ENCODE measurements at regions not wholly inside any gene's neighbourhood (a gene's known extent, or its start where the extent isn't known, plus 50 kb on each side); places are given as distances from the start of the nearest gene placed in this dataset.

GRCh38 chr4:123546573-123547060, 150.0 kb downstream of the SPRY1 start:
- DNase-seq (ENCODE audit: low read depth) = no peak

DNA sequence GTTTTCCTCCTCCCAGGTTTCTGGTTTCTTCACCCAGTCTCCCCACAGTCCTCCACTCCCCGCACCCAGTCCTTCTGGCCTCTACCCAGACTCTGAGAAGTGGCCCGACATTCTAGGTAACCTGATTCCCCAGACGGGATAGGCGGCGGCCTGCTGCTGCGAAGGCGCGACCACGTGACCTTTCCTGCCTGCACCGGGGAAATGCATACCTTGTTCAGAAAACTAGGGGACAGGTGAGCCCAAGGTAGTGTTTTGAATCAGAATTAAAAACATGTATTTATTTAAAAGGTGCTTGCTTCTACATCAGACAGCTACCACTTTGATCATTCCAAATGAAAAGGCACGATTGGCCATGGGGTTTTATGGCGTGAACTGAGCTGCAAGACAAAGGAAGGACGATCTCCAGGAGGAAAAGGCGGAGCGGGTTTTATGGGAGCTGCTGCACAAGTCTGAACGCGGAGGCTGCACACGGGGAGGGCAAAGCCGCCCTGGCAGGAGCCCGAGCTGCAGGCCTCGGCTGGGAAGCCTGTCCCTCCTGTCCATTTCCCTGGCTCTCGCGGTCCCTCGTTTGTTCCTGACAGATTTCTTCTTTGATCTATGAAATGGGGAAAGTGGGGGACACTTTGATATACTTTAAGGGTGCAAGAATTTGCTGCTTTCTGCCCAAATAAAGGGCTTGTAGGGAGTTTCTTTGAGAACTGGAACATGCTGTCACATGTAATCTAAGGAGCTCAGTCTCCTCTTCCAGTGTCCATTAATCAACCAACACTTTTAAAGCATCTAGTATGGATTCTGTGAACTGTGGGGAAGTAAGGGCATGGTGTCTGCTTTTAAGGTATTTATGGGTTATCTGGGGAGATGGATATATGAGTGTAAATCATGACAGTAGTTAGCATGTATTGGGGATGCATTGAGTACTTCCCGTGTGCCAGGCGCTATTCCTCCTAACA, 150.9 kb downstream of the SPRY1 start:
- H3K4me3 ChIP-seq (ENCODE audit: low read depth, low read length) = no peak overlapping the region
- no peak for TF ChIP-seq CTCF (IDR thresholded peaks at IDR 0.05; ENCODE audit: insufficient read depth, low read depth, low read length)
- CTCF ChIA-PET = no interaction called here
- H3K36me3 ChIP-seq (ENCODE audit: control insufficient read depth, insufficient read depth, low read length) = no peaks in the 10 kb centered on the region
- H3K27me3 ChIP-seq (ENCODE audit: control insufficient read depth, insufficient read depth, low read length) = peaks cover 2% of the 10 kb centered on the region; the same call in 1 of the 2 replicates
- POLR2A ChIA-PET = no interaction called here
- DNase-seq (ENCODE audit: low read depth) = no peak

More at GRCh38 chr4:123546573-123547060, 150.0 kb downstream of the SPRY1 start:
- no peak for TF ChIP-seq CTCF (IDR thresholded peaks at IDR 0.05; ENCODE audit: insufficient read depth, low read depth, low read length)
- POLR2A ChIA-PET = no interaction called here
- peaks cover 2% of the 10 kb centered on the region; the same call in 1 of the 2 replicates for H3K27me3 ChIP-seq (ENCODE audit: control insufficient read depth, insufficient read depth, low read length)
- no peak overlapping the region for H3K4me3 ChIP-seq (ENCODE audit: low read depth, low read length)
- H3K36me3 ChIP-seq (ENCODE audit: control insufficient read depth, insufficient read depth, low read length) = no peaks in the 10 kb centered on the region
- CTCF ChIA-PET = no interaction called here

GRCh38 chr4:123553279-123553678, 156.7 kb downstream of the SPRY1 start:
- ChIA-PET POLR2A (no interaction called here), CTCF (interaction anchor here (0.6 to 2.2 kb wide), 2 partner anchors 11 to 166 kb away, joined by 4 to 9 read pairs; no protein-coding TSS in a partner anchor)
- TF ChIP-seq CTCF (IDR thresholded peaks at IDR 0.05; ENCODE audit: insufficient read depth, low read depth, low read length) = no peak
- Histone ChIP-seq H3K27me3 (ENCODE audit: control insufficient read depth, insufficient read depth, low read length) (no peaks in the 10 kb centered on the region), H3K36me3 (ENCODE audit: control insufficient read depth, insufficient read depth, low read length) (no peaks in the 10 kb centered on the region), H3K4me3 (ENCODE audit: low read depth, low read length) (no peak overlapping the region)
- no peak for DNase-seq (ENCODE audit: low read depth)

DNA sequence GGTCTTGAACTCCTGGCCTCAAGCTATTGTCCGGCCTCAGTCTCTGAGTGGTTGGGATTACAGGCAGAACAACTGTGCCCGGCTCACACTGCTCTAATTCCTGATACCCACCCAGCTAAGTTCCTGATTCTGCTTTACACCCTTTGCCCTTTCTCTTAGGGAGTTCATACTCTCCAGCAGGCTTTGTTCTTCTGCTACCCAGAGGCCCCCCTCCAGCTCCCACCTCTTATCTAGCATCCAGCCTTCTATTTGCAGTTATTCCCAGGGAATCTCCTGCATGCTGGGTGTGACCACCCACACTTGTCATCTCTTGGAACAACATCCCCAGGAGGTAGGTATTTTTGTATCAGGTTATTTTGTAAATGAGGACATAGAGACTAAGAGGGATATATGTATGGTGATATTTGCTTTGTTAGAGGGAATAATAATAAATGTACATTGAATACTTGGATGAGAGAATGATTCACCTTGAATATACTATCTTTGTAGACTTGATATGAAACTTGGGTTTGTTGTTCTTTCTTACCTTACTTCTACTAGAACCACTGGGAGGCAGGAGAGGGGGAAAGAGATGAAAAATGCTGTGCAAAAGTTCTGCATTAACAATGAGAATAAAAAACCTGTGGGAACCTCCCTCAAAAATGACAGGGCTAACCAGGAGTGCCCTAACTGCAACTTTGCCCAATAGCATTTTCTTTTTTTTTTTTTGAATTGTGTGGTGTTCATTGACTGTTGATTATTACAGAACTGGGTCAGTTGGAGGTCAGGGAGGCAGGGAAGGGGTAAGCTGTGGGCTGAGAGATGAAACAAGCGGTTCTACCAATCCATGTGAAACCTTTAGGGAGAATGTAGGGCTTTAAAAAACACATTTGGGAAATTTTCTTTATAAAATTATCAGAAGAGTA, 157.4 kb downstream of the SPRY1 start:
- POLR2A ChIA-PET = no interaction called here

More for the DNA sequence above, 157.4 kb downstream of the SPRY1 start:
- no peak for TF ChIP-seq CTCF (IDR thresholded peaks at IDR 0.05; ENCODE audit: insufficient read depth, low read depth, low read length)
- Histone ChIP-seq H3K4me3 (ENCODE audit: low read depth, low read length) (no peak overlapping the region), H3K36me3 (ENCODE audit: control insufficient read depth, insufficient read depth, low read length) (no peaks in the 10 kb centered on the region), H3K27me3 (ENCODE audit: control insufficient read depth, insufficient read depth, low read length) (no peaks in the 10 kb centered on the region)
- DNase-seq (ENCODE audit: low read depth) = no peak
- CTCF ChIA-PET = interaction anchor here (0.6 to 2.1 kb wide), 3 partner anchors 10 to 166 kb away, joined by 4 to 7 read pairs (median 4); no protein-coding TSS in a partner anchor
